WTC11 (cell line): ENCODE measurements at regions not wholly inside any gene's neighbourhood (a gene's known extent, or its start where the extent isn't known, plus 50 kb on each side); places are given as distances from the start of the nearest gene placed in this dataset.

ENCODE experiments used
- CREB1 ChIP-seq: sonication (generic); formaldehyde crosslinking; IDR thresholded peaks from 2 replicates; pipeline ENCODE4 v1.8.0; 2023; ENCODE audit warnings: mild to moderate bottlenecking, missing genetic modification reagents
- CTCF ChIP-seq: fragments of 200-600 bp; IDR thresholded peaks from 2 replicates; pipeline ENCODE4 v1.8.0; 2022; ENCODE audit warnings: antibody characterized with exemption
- ESRRA ChIP-seq: sonication (generic); formaldehyde crosslinking; IDR thresholded peaks from 2 replicates; pipeline ENCODE4 v1.8.1; 2022; ENCODE audit warnings: mild to moderate bottlenecking, missing genetic modification reagents, borderline replicate concordance
- FOXK1 ChIP-seq: sonication (generic); formaldehyde crosslinking; IDR thresholded peaks from 2 replicates; pipeline ENCODE4 v1.8.0; 2022; ENCODE audit warnings: mild to moderate bottlenecking, moderate library complexity, missing genetic modification reagents
- IRF2 ChIP-seq: sonication (generic); formaldehyde crosslinking; IDR thresholded peaks from 2 replicates; pipeline ENCODE4 v1.8.0; 2022; ENCODE audit warnings: low read depth, missing genetic modification reagents, borderline replicate concordance
- JUN ChIP-seq: sonication (generic); formaldehyde crosslinking; IDR thresholded peaks from 2 replicates; pipeline ENCODE4 v1.8.0; 2023; ENCODE audit warnings: mild to moderate bottlenecking, missing genetic modification reagents
- NFATC4 ChIP-seq: fragments of 250-450 bp; sonication (Bioruptor Pico); IDR thresholded peaks from 2 replicates; pipeline ENCODE4 v1.9.0; 2021; ENCODE audit warnings: mild to moderate bottlenecking
- PREB ChIP-seq: sonication (generic); formaldehyde crosslinking; IDR thresholded peaks from 2 replicates; pipeline ENCODE4 v1.8.1; 2022; ENCODE audit warnings: mild to moderate bottlenecking, missing genetic modification reagents, moderate library complexity, borderline replicate concordance
- SP1 ChIP-seq: sonication (generic); formaldehyde crosslinking; conservative IDR thresholded peaks from 2 replicates; pipeline ENCODE4 v1.8.1; 2022; ENCODE audit warnings: missing genetic modification reagents
- USF2 ChIP-seq: sonication (generic); formaldehyde crosslinking; IDR thresholded peaks from 2 replicates; pipeline ENCODE4 v1.8.1; 2023; ENCODE audit warnings: mild to moderate bottlenecking, missing genetic modification reagents, moderate library complexity
- TF ChIP-seq, protein P1 (sequence below): sonication (generic); formaldehyde crosslinking; conservative IDR thresholded peaks from 2 replicates; pipeline ENCODE4 v1.8.1; 2022; ENCODE audit warnings: mild to moderate bottlenecking, missing genetic modification reagents

DNA sequence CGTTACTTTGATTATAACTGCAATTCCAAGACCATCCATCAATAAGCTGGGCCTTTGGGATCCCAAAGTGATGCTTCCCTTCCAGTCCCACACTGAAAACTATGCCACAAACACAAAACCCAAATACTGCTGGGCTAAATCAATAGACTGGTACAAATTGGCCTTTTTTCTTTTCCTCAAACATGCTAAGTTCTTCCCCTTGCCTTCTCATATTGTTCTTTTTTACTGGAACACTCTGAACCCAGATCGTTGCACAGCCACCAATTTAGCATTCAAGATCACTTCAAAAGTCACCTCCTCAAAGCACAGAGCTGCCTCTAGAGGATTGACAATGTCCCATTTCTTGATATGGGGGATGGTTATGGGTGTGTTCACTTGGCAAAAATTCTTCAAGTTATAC, 66.0 kb downstream of the ACTL7B start:
- no peak for TF ChIP-seq IRF2 (CRISPR knock-in tag)
- TF ChIP-seq CREB1 (CRISPR knock-in tag), result no peak
- no peak for TF ChIP-seq CTCF
- TF ChIP-seq SP1 (CRISPR knock-in tag), result no peak
- TF ChIP-seq, protein P1, sequence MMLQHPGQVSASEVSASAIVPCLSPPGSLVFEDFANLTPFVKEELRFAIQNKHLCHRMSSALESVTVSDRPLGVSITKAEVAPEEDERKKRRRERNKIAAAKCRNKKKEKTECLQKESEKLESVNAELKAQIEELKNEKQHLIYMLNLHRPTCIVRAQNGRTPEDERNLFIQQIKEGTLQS (CRISPR knock-in tag), result no peak
- TF ChIP-seq PREB (CRISPR knock-in tag), result no peak
- no peak for TF ChIP-seq NFATC4 (CRISPR knock-in tag)
- no peak for TF ChIP-seq ESRRA (CRISPR knock-in tag)
- TF ChIP-seq FOXK1 (CRISPR knock-in tag), result no peak
- no peak for TF ChIP-seq JUN
- no peak for TF ChIP-seq USF2
